HG02885 (cell line): ENCODE measurements at regions not wholly inside any gene's neighbourhood (a gene's known extent, or its start where the extent isn't known, plus 50 kb on each side); places are given as distances from the start of the nearest gene placed in this dataset.
"Not testable (repeated sequence)": the region's sequence is repeated elsewhere in the genome, so short reads cannot be mapped to it uniquely, and the experiment has no call there.

Experiments used
- ATAC-seq: cut with Tn5 transposase; IDR thresholded peaks from one replicate; pipeline ENCODE4 v1.9.1; 2021; ENCODE audit warnings: mild to moderate bottlenecking; ENCODE audit not compliant: unreplicated experiment, poor library complexity

DNA sequence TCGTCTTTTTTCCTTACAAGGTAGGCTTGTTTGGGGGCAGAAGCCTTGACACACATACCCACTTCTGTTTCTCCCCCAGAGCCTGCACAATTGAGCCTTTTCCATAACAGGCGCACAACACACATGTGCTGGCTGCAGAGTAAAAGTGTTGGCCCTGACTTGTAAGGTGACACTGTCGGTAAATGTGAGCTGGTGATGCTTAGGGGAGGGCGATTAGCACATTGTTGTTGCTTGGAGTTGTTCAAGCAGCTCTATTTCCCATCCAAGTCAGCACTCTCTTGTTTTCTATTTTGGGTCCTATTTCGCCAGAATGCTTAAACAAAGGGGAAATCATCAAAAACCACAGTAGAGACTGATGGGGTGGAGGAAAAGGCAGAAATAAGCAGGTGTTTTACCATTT lies 51.9 kb upstream of the PTPRJ start:
- no peak for ATAC-seq

- ATAC-seq, result no peak
Measured at GRCh38 chr11:47924184-47924691, 56.1 kb upstream of the PTPRJ start.

DNA sequence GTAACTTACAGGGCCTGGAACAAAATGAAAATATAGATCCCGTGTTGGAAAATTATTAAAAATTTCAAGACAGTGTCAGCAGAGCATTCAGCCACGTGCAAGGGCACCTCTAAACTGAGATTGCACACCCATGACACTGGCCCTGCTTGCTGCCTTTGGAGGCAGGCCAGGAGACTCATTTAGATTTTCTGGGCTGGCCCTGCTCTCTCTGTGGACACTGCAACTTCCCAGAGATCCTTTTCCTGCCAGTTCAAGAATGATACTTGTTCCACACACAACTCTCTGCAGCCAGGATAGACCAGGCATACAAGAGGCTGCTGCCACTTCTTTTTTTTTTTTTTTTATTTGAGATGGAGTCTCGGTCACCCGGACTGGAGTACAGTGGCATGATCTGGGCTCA lies 56.7 kb upstream of the PTPRJ start:
- no peak for ATAC-seq

- not testable (repeated sequence) for ATAC-seq
Measured at GRCh38 chr11:47921080-47921555, 59.2 kb upstream of the PTPRJ start.

DNA sequence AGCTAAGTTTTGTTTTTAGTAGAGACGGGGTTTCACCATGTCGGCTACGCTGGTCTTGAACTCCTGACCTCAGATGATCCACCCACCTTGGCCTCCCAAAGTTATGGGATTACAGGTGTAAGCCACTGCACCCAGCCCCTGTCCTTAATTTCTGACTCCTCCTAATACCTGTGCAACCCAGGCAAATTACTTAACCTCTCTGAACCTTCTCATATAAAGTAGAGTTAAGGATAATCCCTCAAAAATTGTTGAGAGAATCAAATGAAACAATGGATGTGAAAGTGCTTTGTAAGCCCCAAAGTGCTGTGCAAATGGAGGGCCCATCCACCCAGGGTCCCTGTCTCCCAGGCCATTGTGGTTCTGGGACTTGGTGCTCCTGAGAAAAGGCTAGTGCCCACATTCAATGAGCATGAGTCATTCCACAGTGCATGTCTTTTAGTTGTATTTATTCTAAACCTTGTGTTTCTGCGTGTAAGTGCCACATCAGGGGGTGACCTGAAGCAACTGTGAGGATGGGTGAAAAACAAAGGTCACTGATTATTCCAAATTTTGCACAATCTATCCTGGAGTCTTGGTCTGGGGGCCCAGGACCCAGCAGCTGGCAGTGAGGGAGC lies 61.4 kb upstream of the PTPRJ start:
- ATAC-seq, result no peak

DNA sequence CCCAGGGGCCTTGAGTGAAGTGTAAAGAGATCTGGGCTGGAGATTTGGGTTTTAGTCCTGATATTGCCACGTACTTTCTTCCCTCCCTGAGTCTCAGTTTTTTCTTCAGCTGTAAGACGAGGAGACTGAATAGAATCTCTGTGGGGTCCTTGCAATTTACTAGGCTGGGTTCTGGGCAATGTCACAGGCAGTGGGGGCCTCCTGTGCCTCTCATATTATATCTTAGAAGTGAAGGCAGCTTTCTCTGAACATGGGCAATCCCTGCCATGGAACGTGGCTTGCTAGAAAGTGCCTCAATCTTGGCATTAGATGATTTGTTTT lies 62.0 kb upstream of the PTPRJ start:
- ATAC-seq, result no peak

GRCh38 chr11:47917599-47918369 lies 62.6 kb upstream of the PTPRJ start:
- no peak for ATAC-seq

- no peak for ATAC-seq
Measured at GRCh38 chr11:47916361-47916841, 64.0 kb upstream of the PTPRJ start.

DNA sequence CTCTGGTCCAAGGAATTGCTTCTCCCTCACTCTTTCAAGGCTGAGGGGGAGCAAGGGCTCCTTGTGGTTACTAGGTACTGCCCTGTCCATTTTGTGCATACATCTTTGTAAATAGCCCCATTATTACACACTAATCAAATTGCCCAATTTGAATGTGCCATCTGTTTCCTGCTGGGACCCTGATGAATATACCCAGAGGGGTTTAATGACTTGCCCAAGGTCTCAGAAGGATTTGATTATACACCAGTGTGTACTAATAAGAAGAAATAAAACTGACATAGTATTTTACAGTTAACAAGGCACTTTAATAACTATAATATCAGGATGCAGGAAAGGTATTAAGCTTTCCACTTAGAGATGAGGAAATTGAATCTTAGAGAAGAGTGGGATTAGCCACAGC lies 64.6 kb upstream of the PTPRJ start:
- ATAC-seq, result no peak

DNA sequence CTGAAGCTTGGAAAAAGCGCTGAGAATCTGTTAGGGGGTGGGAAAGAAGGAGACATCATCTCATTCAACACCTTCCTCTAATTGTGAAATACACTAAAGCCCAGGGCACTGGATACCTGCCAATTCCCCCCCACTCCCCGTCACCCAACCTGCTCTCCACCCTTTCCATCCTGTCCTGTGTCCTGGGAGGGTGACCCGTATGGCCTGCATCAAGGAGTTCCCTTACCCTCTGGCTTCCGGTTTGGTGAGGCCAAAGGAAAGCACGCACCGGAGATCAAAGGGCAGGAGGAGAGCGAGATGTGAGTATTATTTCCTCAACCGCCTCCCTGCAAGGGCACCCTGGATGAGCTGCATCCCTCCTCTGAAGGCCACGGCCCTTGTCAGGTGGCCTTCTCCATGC lies 65.0 kb upstream of the PTPRJ start:
- ATAC-seq, result peak; percentile 34

- ATAC-seq, result no peak
Measured at GRCh38 chr11:47914743-47915142, 65.6 kb upstream of the PTPRJ start.

GRCh38 chr11:47913529-47914244 lies 65.5 kb upstream of the NUP160 start:
- ATAC-seq, result no peak

GRCh38 chr11:47912843-47913437 lies 64.8 kb upstream of the NUP160 start:
- no peak for ATAC-seq

DNA sequence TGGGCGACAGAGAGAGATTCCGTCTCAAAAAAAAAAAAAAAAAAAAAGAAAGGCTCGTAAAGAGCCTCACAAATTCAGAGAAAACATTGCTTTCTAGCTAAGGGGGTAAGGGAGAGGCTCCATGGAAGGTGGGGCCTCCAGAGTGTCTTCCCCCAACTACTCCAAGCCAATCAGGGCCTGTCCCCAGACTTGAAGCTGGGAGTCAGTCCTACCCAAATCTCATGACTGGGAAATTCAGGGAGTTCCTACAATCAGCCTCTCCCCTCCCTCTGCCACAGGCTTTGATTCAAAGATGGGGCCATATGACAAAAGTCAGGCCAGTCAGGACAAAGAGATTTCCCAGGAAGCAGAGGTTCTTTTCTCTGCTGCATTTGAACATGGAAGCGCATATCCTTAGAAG lies 63.0 kb upstream of the NUP160 start:
- ATAC-seq, result no peak

DNA sequence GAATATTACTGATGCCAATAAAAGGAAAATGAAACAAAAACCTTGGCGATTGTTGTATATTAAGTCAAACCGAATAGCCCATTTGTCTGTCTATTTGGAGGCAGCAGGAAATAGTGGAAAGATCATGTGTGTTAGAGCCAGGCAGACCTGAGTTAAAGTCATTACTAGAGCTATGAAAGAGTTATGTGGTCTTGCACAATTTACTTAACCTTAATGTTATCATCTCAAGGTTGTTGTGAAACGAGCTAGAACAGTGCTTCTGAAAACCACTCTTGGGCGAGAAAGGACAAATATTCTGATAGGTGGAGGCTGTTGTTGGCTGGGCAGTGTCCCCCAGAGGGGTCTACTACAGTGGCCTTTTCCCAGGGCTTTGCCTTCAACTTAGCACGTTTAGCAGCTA lies 60.0 kb upstream of the NUP160 start:
- peak; percentile 71 for ATAC-seq

- ATAC-seq, result no peak
Measured at GRCh38 chr11:47907499-47907898, 59.3 kb upstream of the NUP160 start.

- no peak for ATAC-seq
Measured at GRCh38 chr11:47906066-47906465, 57.9 kb upstream of the NUP160 start.

DNA sequence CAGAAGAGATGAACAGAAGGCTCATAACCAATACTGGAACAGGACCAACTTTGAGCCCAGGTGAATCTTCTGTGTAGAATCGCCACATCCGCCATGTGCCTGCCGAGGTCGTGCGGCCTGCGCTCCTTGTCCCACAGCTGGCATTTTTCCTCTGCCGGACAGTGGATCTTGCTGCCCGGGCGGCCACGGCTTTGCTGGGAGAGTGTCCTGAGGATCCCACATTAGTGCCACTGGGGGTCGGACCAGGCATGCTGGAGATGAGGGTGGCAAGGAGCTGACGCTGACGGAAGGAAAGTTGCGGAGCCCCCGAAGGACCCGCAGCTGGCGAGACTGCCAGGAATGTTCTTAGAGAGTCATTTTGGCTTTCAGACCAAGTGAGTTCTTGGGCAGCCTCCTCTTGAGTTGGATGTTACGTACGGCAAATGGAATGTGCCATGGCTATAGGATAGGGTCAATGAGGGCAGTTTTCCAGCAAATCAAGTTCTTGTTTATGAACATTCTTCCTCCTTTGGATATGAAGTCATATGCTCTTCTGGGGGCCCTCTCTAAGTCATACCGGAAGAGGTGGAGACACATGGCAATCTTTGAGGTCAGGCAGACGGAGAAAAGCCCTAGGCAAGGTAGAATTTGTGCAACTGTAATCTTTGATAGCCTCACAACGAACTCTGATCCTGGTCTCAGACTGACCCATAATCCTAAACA lies 57.4 kb upstream of the NUP160 start:
- ATAC-seq, result no peak

DNA sequence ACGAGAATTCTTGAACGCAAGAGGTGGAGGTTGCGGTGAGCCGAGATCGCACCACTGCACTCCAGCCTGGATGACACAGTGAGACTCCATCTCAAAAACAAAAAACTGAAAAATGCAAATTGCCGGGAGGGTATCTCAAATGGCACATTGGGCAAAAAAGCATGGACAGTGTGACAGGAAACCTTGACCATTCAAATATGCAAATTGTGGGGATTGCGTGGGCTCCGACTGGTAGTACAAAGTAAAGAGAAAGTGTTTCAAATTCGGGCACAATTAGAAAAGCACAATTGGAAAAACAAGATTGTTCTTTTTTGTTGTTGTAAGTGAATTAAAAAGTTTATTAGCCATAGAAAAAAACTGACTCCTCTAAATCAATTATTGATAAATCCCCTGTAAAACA lies 56.7 kb upstream of the NUP160 start:
- no peak for ATAC-seq

DNA sequence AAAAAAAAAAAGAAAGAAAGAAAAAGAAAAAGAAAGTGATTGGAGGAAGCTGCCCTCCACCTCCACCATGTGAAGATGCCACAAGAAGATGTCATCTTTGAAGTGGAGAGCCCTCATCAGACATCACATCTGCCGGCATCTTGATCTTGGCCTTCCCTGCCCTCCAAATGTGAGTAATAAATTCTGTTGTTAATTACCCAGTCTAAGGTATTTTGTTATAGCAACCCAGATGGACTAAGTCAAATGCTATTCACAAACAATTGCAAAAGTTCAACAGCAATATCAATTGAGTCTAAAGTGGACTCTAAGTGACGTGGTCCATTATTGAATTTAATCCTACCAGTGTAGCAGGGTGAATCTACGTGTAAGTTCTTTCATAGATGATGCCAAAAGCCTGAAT lies 55.9 kb upstream of the NUP160 start:
- no peak for ATAC-seq
